NOMO-1 (cell line): ENCODE measurements at regions not wholly inside any gene's neighbourhood (a gene's known extent, or its start where the extent isn't known, plus 50 kb on each side); places are given as distances from the start of the nearest gene placed in this dataset.

Source experiments
- DNase-seq, 2 experiments: peaks; one replicate each; lab custom pipeline; 2025; ENCODE audit not compliant: unreplicated experiment in 2 of 2; lab: John Stamatoyannopoulos, UW

GRCh38 chr2:64220894-64221617 is 76.8 kb upstream of the PELI1 start:
- DNase-seq, result no peak

GRCh38 chr2:64221935-64222334 is 77.7 kb upstream of the PELI1 start:
- DNase-seq, result no peak

GRCh38 chr2:64222351-64222750 is 78.1 kb upstream of the PELI1 start:
- DNase-seq, result no peak

DNA sequence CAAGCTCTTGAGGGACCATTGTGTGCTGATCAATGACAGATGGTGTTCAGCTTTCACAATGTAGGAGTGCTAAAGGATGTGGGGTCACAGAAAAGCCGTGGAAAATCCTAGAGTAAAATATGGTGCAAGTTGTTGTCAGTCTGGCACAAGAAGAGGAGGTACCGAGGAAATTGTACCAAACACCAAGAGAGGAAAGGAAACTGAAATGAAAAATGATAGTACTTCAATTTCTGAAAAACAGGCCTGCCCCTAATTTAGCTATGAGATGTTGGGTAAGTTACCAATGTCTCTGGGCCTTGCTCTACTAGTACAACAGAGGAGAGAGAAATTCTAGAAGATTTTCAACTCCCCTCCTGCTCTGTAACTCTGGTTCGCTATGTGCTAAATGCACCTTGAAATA is 78.8 kb upstream of the PELI1 start:
- no peak for DNase-seq

DNA sequence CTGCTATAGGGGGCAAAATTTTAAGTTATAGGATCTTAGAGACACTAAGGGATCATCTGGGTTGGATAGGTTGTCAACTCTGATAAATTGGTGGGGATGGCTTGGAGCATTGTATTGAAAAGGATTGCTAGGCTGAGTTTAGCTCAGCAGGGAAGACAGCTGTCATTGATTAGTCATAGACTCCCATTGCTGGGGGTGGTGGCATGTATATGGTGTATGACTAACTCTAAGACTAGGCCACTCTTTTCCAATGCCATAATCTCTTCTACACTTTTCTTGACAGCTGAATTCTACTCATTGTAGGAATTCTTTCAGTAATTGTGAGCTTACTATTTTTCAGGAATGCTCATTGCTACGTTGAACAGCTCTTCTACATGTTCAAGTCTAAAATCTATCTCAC is 81.3 kb upstream of the PELI1 start:
- no peak for DNase-seq

GRCh38 chr2:64226611-64227010 is 82.4 kb upstream of the PELI1 start:
- DNase-seq, result no peak

GRCh38 chr2:64227603-64228125 is 83.4 kb upstream of the PELI1 start:
- DNase-seq, result peak in 1 of 2 experiments; percentile 48

- DNase-seq, result peak; percentile 56 to 66
Observed at GRCh38 chr2:64228126-64228678, 84.0 kb upstream of the PELI1 start.

GRCh38 chr2:64228918-64229317 is 84.7 kb upstream of the PELI1 start:
- DNase-seq, result no peak

- DNase-seq, result no peak
Observed at GRCh38 chr2:64230540-64230939, 86.3 kb upstream of the PELI1 start.

DNA sequence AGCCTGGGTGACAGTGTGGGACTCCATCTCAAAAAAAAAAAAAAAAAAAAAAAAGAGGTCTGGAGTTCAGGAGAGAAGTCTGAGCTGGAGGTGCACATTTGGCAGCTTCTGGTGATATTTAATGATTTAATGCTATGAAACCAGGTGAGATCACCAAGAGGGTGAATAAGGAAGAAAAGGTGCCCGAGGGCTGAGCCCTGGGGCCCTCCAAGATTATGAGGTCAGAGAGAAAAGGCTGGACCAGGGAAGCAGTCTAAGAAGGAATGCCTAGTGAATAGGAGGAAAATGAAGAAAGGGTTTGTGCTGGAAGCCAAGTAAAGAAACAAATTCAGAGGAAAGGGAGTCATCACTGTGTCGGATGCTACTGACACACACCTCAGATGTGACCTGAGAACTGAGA is 88.0 kb upstream of the PELI1 start:
- no peak for DNase-seq

- no peak for DNase-seq
Observed at GRCh38 chr2:64233376-64233922, 89.2 kb upstream of the PELI1 start.

DNA sequence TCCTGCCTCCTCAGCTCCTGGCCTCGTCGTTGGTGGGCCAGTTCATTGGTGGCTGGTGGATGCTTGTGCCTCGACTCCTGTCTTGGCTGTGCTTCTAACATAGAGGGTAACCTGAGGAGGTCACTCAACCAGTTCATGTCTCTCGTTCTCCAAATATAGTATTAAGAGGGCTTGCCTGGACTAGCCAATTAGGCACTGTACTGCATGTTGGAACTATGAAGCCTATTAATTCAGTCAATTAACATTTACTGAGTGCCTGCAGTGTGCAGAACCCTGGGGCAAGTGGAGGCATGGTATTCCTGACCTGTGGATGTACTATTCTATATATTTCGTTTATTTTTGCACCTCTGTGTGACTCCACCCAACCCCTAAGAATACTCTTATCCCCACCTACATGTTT is 89.9 kb upstream of the PELI1 start:
- no peak for DNase-seq

DNA sequence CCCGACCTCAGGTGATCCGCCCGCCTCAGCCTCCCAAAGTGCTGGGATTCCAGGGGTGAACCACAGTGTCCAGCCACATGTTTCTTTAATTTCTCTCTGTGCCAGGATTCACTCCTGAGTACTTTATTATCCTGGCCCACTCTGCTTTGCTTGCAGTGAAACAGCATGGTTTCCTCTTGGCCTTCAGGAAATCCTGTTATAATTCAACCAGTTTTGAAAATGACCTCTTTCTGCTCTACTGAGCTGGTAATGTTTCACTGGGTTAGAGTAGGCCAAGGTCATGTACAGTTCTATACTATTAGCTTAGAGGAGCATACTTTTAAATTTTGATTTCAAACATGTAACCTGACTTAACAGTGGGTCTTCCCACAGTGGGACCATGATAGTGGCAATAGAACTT is 90.6 kb upstream of the PELI1 start:
- no peak for DNase-seq

GRCh38 chr2:64237266-64237665 is 93.0 kb upstream of the PELI1 start:
- DNase-seq, result no peak

GRCh38 chr2:64238799-64239198 is 94.6 kb upstream of the PELI1 start:
- no peak for DNase-seq

- DNase-seq, result no peak
Observed at GRCh38 chr2:64243081-64244036, 99.1 kb upstream of the PELI1 start.

GRCh38 chr2:64244037-64244416 is 99.8 kb upstream of the PELI1 start:
- DNase-seq, result no peak

GRCh38 chr2:64245631-64246030 is 101.4 kb upstream of the PELI1 start:
- DNase-seq, result no peak

GRCh38 chr2:64246962-64247361 is 102.7 kb upstream of the PELI1 start:
- DNase-seq, result no peak

GRCh38 chr2:64249426-64249825 is 105.2 kb upstream of the PELI1 start:
- no peak for DNase-seq
